ENCODE measurements at regions not wholly inside any gene's neighbourhood (a gene's known extent, or its start where the extent isn't known, plus 50 kb on each side); places are given as distances from the start of the nearest gene placed in this dataset.
"Not testable (repeated sequence)": the region's sequence is repeated elsewhere in the genome, so short reads cannot be mapped to it uniquely, and the experiment has no call there.

GRCh38 chr14:86798330-86798729, 1194.7 kb downstream of the GALC start:
- DNase-seq (ENCODE audit: low read depth) = no peak

GRCh38 chr14:86797075-86797351, 1196.0 kb downstream of the GALC start:
- no peak for DNase-seq (ENCODE audit: low read depth)

GRCh38 chr14:86796221-86797074, 1196.5 kb downstream of the GALC start:
- no peak for DNase-seq (ENCODE audit: low read depth)

GRCh38 chr14:86794689-86795088, 1198.3 kb downstream of the GALC start:
- no peak for DNase-seq (ENCODE audit: low read depth)

- no peak for DNase-seq (ENCODE audit: low read depth)
Observed at GRCh38 chr14:86790408-86791364, 1202.3 kb downstream of the GALC start.

GRCh38 chr14:86788224-86788623, 1204.8 kb downstream of the GALC start:
- no peak for DNase-seq (ENCODE audit: low read depth)

- no peak for DNase-seq (ENCODE audit: low read depth)
Observed at GRCh38 chr14:86787717-86788116, 1205.3 kb downstream of the GALC start.

- no peak for DNase-seq (ENCODE audit: low read depth)
Observed at GRCh38 chr14:86782092-86782580, 1210.8 kb downstream of the GALC start.

- no peak for DNase-seq (ENCODE audit: low read depth)
Observed at GRCh38 chr14:86780876-86781510, 1212.0 kb downstream of the GALC start.

- no peak for DNase-seq (ENCODE audit: low read depth)
Observed at GRCh38 chr14:86780461-86780860, 1212.5 kb downstream of the GALC start.

- no peak for DNase-seq (ENCODE audit: low read depth)
Observed at GRCh38 chr14:86779416-86779815, 1213.6 kb downstream of the GALC start.

GRCh38 chr14:86777963-86778602, 1214.9 kb downstream of the GALC start:
- DNase-seq (ENCODE audit: low read depth) = peak; percentile 28

- DNase-seq (ENCODE audit: low read depth) = not testable (repeated sequence)
Observed at GRCh38 chr14:86775896-86776295, 1217.1 kb downstream of the GALC start.

GRCh38 chr14:86774916-86775315, 1218.1 kb downstream of the GALC start:
- DNase-seq (ENCODE audit: low read depth) = no peak

GRCh38 chr14:86772075-86772474, 1220.9 kb downstream of the GALC start:
- DNase-seq (ENCODE audit: low read depth) = no peak

GRCh38 chr14:86770186-86770585, 1222.8 kb downstream of the GALC start:
- DNase-seq (ENCODE audit: low read depth) = no peak

GRCh38 chr14:86766469-86766868, 1226.5 kb downstream of the GALC start:
- DNase-seq (ENCODE audit: low read depth) = no peak

GRCh38 chr14:86761611-86762010, 1231.4 kb downstream of the GALC start:
- no peak for DNase-seq (ENCODE audit: low read depth)

GRCh38 chr14:86756521-86757190, 1226.7 kb downstream of the FLRT2 start:
- DNase-seq (ENCODE audit: low read depth) = no peak

GRCh38 chr14:86750488-86750887, 1220.5 kb downstream of the FLRT2 start:
- not testable (repeated sequence) for DNase-seq (ENCODE audit: low read depth)

- DNase-seq (ENCODE audit: low read depth) = no peak
Observed at GRCh38 chr14:86739761-86740160, 1209.8 kb downstream of the FLRT2 start.

Data from RPMI7951 (cell line).